Spleen (tissue), 11 donors: ENCODE measurements at regions not wholly inside any gene's neighbourhood (a gene's known extent, or its start where the extent isn't known, plus 50 kb on each side); places are given as distances from the start of the nearest gene placed in this dataset.

ENCODE experiments used
- DNase-seq: peaks from one replicate; pipeline ENCODE4 v3.0.0-alpha.2; 2020
- H3K27ac ChIP-seq, 8 donors: fragments of 200-600 bp; sonication (generic) in 7 of 8; 1 replicate in 4 of 8; 2 replicates in 4 of 8; pipeline versions ENCODE4 v1.5.0 to v1.8.0; 2016 to 2021; ENCODE audit warnings: inconsistent platforms in 4 of 8, mild to moderate bottlenecking in 4 of 8, moderate library complexity in 1 of 8
- H3K27me3 ChIP-seq, 7 donors: fragments of 200-600 bp; sonication (generic) in 6 of 7; replicated peaks in 1 of 7; 1 replicate in 4 of 7; 2 replicates in 3 of 7; pipeline versions ENCODE4 v1.5.0 to v1.8.0; 2016 to 2021; ENCODE audit warnings: inconsistent platforms in 3 of 7, mild to moderate bottlenecking in 1 of 7
- H3K36me3 ChIP-seq, 6 donors: fragments of 200-600 bp; sonication (generic) in 5 of 6; 1 replicate in 4 of 6; 2 replicates in 2 of 6; pipeline versions ENCODE4 v1.5.0 to v1.8.0; 2016 to 2021; ENCODE audit warnings: inconsistent platforms in 2 of 6
- H3K4me1 ChIP-seq, 6 donors: fragments of 200-600 bp; sonication (generic) in 5 of 6; 1 replicate in 3 of 6; 2 replicates in 3 of 6; pipeline versions ENCODE4 v1.5.0 to v1.8.0; 2016 to 2021; ENCODE audit warnings: inconsistent platforms in 3 of 6
- H3K4me3 ChIP-seq, 8 donors: fragments of 200-600 bp; sonication (generic) in 7 of 8; 1 replicate in 4 of 8; 2 replicates in 4 of 8; pipeline versions ENCODE4 v1.5.0 to v1.8.0; 2016 to 2021; ENCODE audit warnings: inconsistent platforms in 4 of 8, mild to moderate bottlenecking in 4 of 8, moderate library complexity in 2 of 8
- H3K9me3 ChIP-seq, 8 donors: fragments of 200-600 bp; sonication (generic) in 7 of 8; 1 replicate in 4 of 8; 2 replicates in 4 of 8; pipeline versions ENCODE4 v1.5.0 to v1.8.0; 2016 to 2021; ENCODE audit warnings: inconsistent platforms in 4 of 8
- CTCF ChIP-seq, 11 experiments: fragments of 200-600 bp in 7 of 11; fragments of 450-650 bp in 4 of 11; sonication (generic) in 4 of 11; IDR thresholded peaks in 8 of 11; conservative IDR thresholded peaks in 3 of 11; 1 replicate in 7 of 11; 2 replicates in 4 of 11; pipeline versions ENCODE4 v1.4.0 to v1.8.0; 2016 to 2021; ENCODE audit warnings: antibody characterized with exemption in 11 of 11, inconsistent platforms in 4 of 11, mild to moderate bottlenecking in 1 of 11
- POLR2A ChIP-seq, 3 donors: fragments of 450-650 bp; IDR thresholded peaks; one replicate each; pipeline ENCODE4 v1.5.1; 2017; ENCODE audit warnings: antibody characterized with exemption in 3 of 3, mild to moderate bottlenecking in 1 of 3
- POLR2AphosphoS5 ChIP-seq, 3 donors: sonication (generic); formaldehyde crosslinking; IDR thresholded peaks; one replicate each; pipeline ENCODE4 v1.5.1; 2017; ENCODE audit warnings: antibody characterized with exemption in 3 of 3
- WGBS, 5 donors: extraction: QIAGEN DNeasy Blood & Tissue Kit in 3 of 5; methylation state at CpG; one replicate each; pipeline versions ENCODE4 v1.1.5 to v1.1.7; 2013 to 2018; 5-methylcytosine and 5-hydroxymethylcytosine counted together
- intact Hi-C: fragments of 100-400 bp; cut with DNase I; formaldehyde crosslinking; loops from one replicate; pipeline ENCODE4 v1.15.0; 2023; ENCODE audit warnings: low total_unique reads
- donor health status: healthy with polysubstance abuse.
- donor health status: DM: no; HTN: no; CAD: no; lungs with moderate emphysema.
- donor health status: DM: no; HTN: no; CAD: no.
- donor health status: Bipolar disorder and iron deficiency.
- donor health status: healthy.
- donor health status: DM: no; HTN: no; CAD: no.
- donor health status: DM: yes; HTN: yes; CAD: no.

DNA sequence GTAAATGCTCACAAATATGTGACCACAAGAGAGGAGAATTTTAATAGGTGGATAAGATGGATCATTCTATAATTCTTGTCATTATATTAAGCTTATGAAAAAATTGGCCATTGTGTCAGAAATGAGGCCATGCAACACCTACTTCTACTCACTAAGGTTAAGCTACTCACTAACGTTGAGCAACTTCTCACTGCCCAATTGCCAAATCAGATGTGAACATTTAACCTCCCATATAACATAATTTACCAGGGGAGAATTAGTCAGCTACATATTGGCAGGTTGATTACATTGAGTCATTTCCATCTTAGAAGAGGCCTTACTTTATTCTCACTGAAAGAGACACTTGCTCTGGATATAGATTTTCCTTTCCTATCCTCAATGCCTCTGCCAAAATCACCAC, 211.2 kb upstream of the DGKB start:
- no peak overlapping the region for H3K4me3 ChIP-seq
- no peak for DNase-seq
- no peak overlapping the region for H3K27ac ChIP-seq
- intact Hi-C loops, result no loop called here
- no peaks in the 10 kb centered on the region for H3K27me3 ChIP-seq
- no peaks in the 10 kb centered on the region for H3K4me1 ChIP-seq
- WGBS, 5 donors, result 71 to 94% (median 78%) methylated on average over 1 of the region's 1 CpG
- H3K9me3 ChIP-seq, result peaks cover 0 to 4% (median 0%) of the 10 kb centered on the region in 8 donors
- H3K36me3 ChIP-seq, result no peaks in the 10 kb centered on the region
- no peak for TF ChIP-seq CTCF (IDR thresholded peaks at IDR 0.05 in 8 of 11, conservative IDR thresholded peaks at IDR 0.05 in 3 of 11)

GRCh38 chr7:15105711-15106110, 203.2 kb upstream of the DGKB start:
- no peak for TF ChIP-seq POLR2AphosphoS5 (IDR thresholded peaks at IDR 0.05)
- no peak overlapping the region for H3K4me3 ChIP-seq
- intact Hi-C loops, result no loop called here
- H3K27ac ChIP-seq, result no peak overlapping the region
- H3K9me3 ChIP-seq, result peaks cover 0 to 5% (median 0%) of the 10 kb centered on the region in 8 donors
- no peaks in the 10 kb centered on the region for H3K27me3 ChIP-seq
- H3K4me1 ChIP-seq, result no peaks in the 10 kb centered on the region
- WGBS, 5 donors, result 78 to 83% (median 83%) methylated on average over 3 of the region's 3 CpGs
- no peaks in the 10 kb centered on the region for H3K36me3 ChIP-seq
- no peak for DNase-seq

- Histone ChIP-seq H3K27ac (no peak overlapping the region), H3K4me1 (no peaks in the 10 kb centered on the region), H3K27me3 (no peaks in the 10 kb centered on the region), H3K4me3 (no peak overlapping the region), H3K36me3 (no peaks in the 10 kb centered on the region), H3K9me3 (peaks cover 0 to 6% (median 0%) of the 10 kb centered on the region in 8 donors)
- TF ChIP-seq CTCF (IDR thresholded peaks at IDR 0.05 in 8 of 11, conservative IDR thresholded peaks at IDR 0.05 in 3 of 11) (no peak), POLR2AphosphoS5 (IDR thresholded peaks at IDR 0.05) (no peak), POLR2A (IDR thresholded peaks at IDR 0.05) (no peak)
- no peak for DNase-seq
- 24 to 60% (median 44%) methylated on average over 1 of the region's 1 CpG for WGBS, 5 donors
- intact Hi-C loops, result no loop called here
These were observed 202.0 kb upstream of the DGKB start for GRCh38 chr7:15104411-15105092.

DNA sequence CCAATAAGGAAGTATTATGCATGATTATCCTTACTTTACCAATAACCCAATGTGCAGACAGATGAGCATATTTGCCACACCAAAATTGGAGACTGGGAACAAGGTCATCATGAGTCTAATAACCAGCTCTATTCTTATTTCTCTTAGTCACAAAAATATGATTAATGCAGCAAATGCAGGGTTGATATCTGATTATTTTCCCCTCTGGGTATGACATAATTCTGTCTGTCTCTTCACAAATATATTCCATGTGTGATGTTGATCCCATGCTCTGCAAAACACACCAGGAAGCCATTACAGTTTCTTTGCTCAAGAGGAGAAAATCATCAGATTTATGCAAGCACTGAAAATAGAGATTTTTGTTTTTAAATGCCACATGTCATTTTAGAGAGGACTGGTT, 196.5 kb upstream of the DGKB start:
- peaks cover 0 to 11% (median 0%) of the 10 kb centered on the region in 8 donors for H3K9me3 ChIP-seq
- H3K4me1 ChIP-seq, result no peaks in the 10 kb centered on the region
- H3K27me3 ChIP-seq, result no peaks in the 10 kb centered on the region
- H3K36me3 ChIP-seq, result no peaks in the 10 kb centered on the region
- intact Hi-C loops, result no loop called here
- DNase-seq, result no peak
- H3K27ac ChIP-seq, result no peak overlapping the region
- TF ChIP-seq POLR2AphosphoS5 (IDR thresholded peaks at IDR 0.05) (no peak), POLR2A (IDR thresholded peaks at IDR 0.05) (no peak), CTCF (IDR thresholded peaks at IDR 0.05 in 8 of 11, conservative IDR thresholded peaks at IDR 0.05 in 3 of 11) (no peak)
- H3K4me3 ChIP-seq, result no peak overlapping the region

GRCh38 chr7:15096853-15097252, 194.3 kb upstream of the DGKB start:
- no peak for TF ChIP-seq POLR2A (IDR thresholded peaks at IDR 0.05)
- TF ChIP-seq CTCF (IDR thresholded peaks at IDR 0.05 in 8 of 11, conservative IDR thresholded peaks at IDR 0.05 in 3 of 11), result no peak
- no peak for TF ChIP-seq POLR2AphosphoS5 (IDR thresholded peaks at IDR 0.05)
- Histone ChIP-seq H3K36me3 (no peaks in the 10 kb centered on the region), H3K27ac (no peak overlapping the region), H3K27me3 (no peaks in the 10 kb centered on the region), H3K9me3 (peaks cover 0 to 11% (median 0%) of the 10 kb centered on the region in 8 donors), H3K4me3 (no peak overlapping the region), H3K4me1 (no peaks in the 10 kb centered on the region)
- no peak for DNase-seq
- intact Hi-C loops, result no loop called here
- 51 to 85% (median 59%) methylated on average over 4 of the region's 4 CpGs for WGBS, 5 donors
